Breast epithelium (tissue), 4 donors: ENCODE measurements at regions not wholly inside any gene's neighbourhood (a gene's known extent, or its start where the extent isn't known, plus 50 kb on each side); places are given as distances from the start of the nearest gene placed in this dataset.

Experiments
- DNase-seq, 2 donors: peaks; one replicate each; pipeline ENCODE4 v3.0.0-alpha.2; 2019; ENCODE audit warnings: low spot score in 2 of 2
- H3K27ac ChIP-seq, 2 donors: fragments of 200-600 bp; sonication (generic) in 1 of 2; one replicate each; pipeline ENCODE4 v1.5.1; 2016 to 2019; ENCODE audit warnings: mild to moderate bottlenecking in 1 of 2
- H3K27me3 ChIP-seq, 2 donors: fragments of 200-600 bp; sonication (generic) in 1 of 2; one replicate each; pipeline versions ENCODE4 v1.5.1 to v1.6.0; 2017 to 2019; ENCODE audit warnings: control low read depth in 1 of 2, mild to moderate bottlenecking in 1 of 2
- H3K36me3 ChIP-seq: fragments of 200-600 bp; one replicate; pipeline ENCODE4 v1.5.1; 2019
- H3K4me1 ChIP-seq, 2 donors: fragments of 200-600 bp; sonication (generic); one replicate each; pipeline ENCODE4 v1.5.1; 2016 to 2019; ENCODE audit warnings: control low read depth in 1 of 2
- H3K4me3 ChIP-seq, 3 donors: fragments of 200-600 bp; sonication (generic); 1 replicate in 2 of 3; 2 replicates in 1 of 3; pipeline ENCODE4 v1.5.1; 2016 to 2019; ENCODE audit warnings: mild to moderate bottlenecking in 3 of 3, moderate library complexity in 2 of 3
- H3K9me3 ChIP-seq, 2 donors: fragments of 200-600 bp; sonication (generic) in 1 of 2; one replicate each; pipeline ENCODE4 v1.5.1; 2016 to 2019; ENCODE audit warnings: control low read depth in 1 of 2
- POLR2A ChIP-seq: fragments of 450-650 bp; IDR thresholded peaks from one replicate; pipeline ENCODE4 v1.6.1; 2016; ENCODE audit warnings: antibody characterized with exemption, mild to moderate bottlenecking, moderate library complexity
- POLR2AphosphoS5 ChIP-seq, 3 donors: sonication (generic); formaldehyde crosslinking; IDR thresholded peaks; one replicate each; pipeline ENCODE4 v1.6.1; 2017; ENCODE audit warnings: antibody characterized with exemption in 3 of 3
- intact Hi-C: fragments of 100-400 bp; cut with DNase I; formaldehyde crosslinking; loops from one replicate; pipeline ENCODE4 v1.15.1; 2023; ENCODE audit warnings: low total_unique reads
- TF ChIP-seq, protein P1 (sequence below), 3 donors: fragments of 450-650 bp; IDR thresholded peaks; one replicate each; pipeline ENCODE4 v1.5.1; 2016 to 2017; ENCODE audit warnings: antibody characterized with exemption in 3 of 3, mild to moderate bottlenecking in 3 of 3, moderate library complexity in 3 of 3

GRCh38 chr3:163809540-163809993, 1268.7 kb downstream of the SI start:
- TF ChIP-seq, protein P1, sequence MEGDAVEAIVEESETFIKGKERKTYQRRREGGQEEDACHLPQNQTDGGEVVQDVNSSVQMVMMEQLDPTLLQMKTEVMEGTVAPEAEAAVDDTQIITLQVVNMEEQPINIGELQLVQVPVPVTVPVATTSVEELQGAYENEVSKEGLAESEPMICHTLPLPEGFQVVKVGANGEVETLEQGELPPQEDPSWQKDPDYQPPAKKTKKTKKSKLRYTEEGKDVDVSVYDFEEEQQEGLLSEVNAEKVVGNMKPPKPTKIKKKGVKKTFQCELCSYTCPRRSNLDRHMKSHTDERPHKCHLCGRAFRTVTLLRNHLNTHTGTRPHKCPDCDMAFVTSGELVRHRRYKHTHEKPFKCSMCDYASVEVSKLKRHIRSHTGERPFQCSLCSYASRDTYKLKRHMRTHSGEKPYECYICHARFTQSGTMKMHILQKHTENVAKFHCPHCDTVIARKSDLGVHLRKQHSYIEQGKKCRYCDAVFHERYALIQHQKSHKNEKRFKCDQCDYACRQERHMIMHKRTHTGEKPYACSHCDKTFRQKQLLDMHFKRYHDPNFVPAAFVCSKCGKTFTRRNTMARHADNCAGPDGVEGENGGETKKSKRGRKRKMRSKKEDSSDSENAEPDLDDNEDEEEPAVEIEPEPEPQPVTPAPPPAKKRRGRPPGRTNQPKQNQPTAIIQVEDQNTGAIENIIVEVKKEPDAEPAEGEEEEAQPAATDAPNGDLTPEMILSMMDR (IDR thresholded peaks at IDR 0.05): no peak
- TF ChIP-seq POLR2A (no peak), POLR2AphosphoS5 (IDR thresholded peaks at IDR 0.05) (no peak)
- Histone ChIP-seq H3K4me3 (no peak overlapping the region), H3K36me3 (no peaks in the 10 kb centered on the region), H3K27me3 (no peaks in the 10 kb centered on the region), H3K27ac (no peak overlapping the region), H3K9me3 (peaks cover 0 to 4% of the 10 kb centered on the region in 2 donors), H3K4me1 (no peaks in the 10 kb centered on the region)
- DNase-seq: no peak
- intact Hi-C loops: no loop called here

DNA sequence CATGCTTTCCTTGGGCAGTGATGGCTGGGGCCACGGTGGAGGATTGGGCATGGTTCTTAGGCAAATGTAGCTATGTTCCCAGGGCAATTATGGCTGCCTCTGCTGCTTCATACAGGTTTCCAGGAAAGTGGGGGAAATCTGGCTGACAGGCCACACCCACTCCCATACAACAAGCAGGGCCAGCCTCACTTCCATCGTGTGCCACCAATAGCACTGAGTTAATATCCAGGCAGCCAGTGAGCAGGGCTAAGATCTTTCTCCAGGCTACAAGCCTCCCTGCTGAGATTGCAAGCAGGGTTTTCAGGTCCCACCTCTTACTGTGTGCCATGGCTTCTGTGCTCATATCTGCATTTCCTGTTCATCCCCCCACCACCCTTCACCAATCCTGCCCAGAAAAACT, 1291.9 kb downstream of the SI start:
- no peak overlapping the region for H3K27ac ChIP-seq
- intact Hi-C loops: no loop called here
- TF ChIP-seq, protein P1 (IDR thresholded peaks at IDR 0.05): no peak
- TF ChIP-seq POLR2AphosphoS5 (IDR thresholded peaks at IDR 0.05) (no peak), POLR2A (no peak)
- H3K4me1 ChIP-seq: no peaks in the 10 kb centered on the region
- H3K27me3 ChIP-seq: no peaks in the 10 kb centered on the region
- DNase-seq: no peak
- H3K4me3 ChIP-seq: no peak overlapping the region
- no peaks in the 10 kb centered on the region for H3K36me3 ChIP-seq
- H3K9me3 ChIP-seq: no peaks in the 10 kb centered on the region

GRCh38 chr3:163785693-163786092, 1292.6 kb downstream of the SI start:
- no peak for DNase-seq
- H3K36me3 ChIP-seq: no peaks in the 10 kb centered on the region
- TF ChIP-seq, protein P1 (IDR thresholded peaks at IDR 0.05): no peak
- TF ChIP-seq POLR2AphosphoS5 (IDR thresholded peaks at IDR 0.05) (no peak), POLR2A (no peak)
- intact Hi-C loops: no loop called here
- H3K9me3 ChIP-seq: no peaks in the 10 kb centered on the region
- H3K27me3 ChIP-seq: no peaks in the 10 kb centered on the region
- no peak overlapping the region for H3K27ac ChIP-seq
- H3K4me1 ChIP-seq: no peaks in the 10 kb centered on the region
- no peak overlapping the region for H3K4me3 ChIP-seq

- intact Hi-C loops: loop anchor here (5.0 kb wide), 1 partner anchor 767 kb away; no protein-coding TSS in a partner anchor
Observed at GRCh38 chr3:163779396-163780344, 1298.6 kb downstream of the SI start.

More at GRCh38 chr3:163779396-163780344, 1298.6 kb downstream of the SI start:
- Histone ChIP-seq H3K27me3 (no peaks in the 10 kb centered on the region), H3K9me3 (no peaks in the 10 kb centered on the region), H3K36me3 (no peaks in the 10 kb centered on the region), H3K27ac (no peak overlapping the region), H3K4me3 (no peak overlapping the region), H3K4me1 (no peaks in the 10 kb centered on the region)
- no peak for DNase-seq
- TF ChIP-seq, protein P1 (IDR thresholded peaks at IDR 0.05): no peak
- TF ChIP-seq POLR2A (no peak), POLR2AphosphoS5 (IDR thresholded peaks at IDR 0.05) (no peak)
